GM12872 (cell line): ENCODE measurements at regions not wholly inside any gene's neighbourhood (a gene's known extent, or its start where the extent isn't known, plus 50 kb on each side); places are given as distances from the start of the nearest gene placed in this dataset.

ENCODE experiments used
- CTCF ChIP-seq: IDR thresholded peaks from 3 replicates; pipeline ENCODE4 v1.5.1; 2011; ENCODE audit warnings: low read depth, mild to moderate bottlenecking, low read length, moderate library complexity; ENCODE audit not compliant: insufficient read depth

GRCh38 chr22:48511781-48512327, 1315.8 kb downstream of the BRD1 start:
- no peak for TF ChIP-seq CTCF

- TF ChIP-seq CTCF = no peak
These were observed 1316.5 kb downstream of the BRD1 start for GRCh38 chr22:48511211-48511610.

- no peak for TF ChIP-seq CTCF
These were observed 1317.1 kb downstream of the BRD1 start for GRCh38 chr22:48510599-48510998.

GRCh38 chr22:48507595-48508350, 1319.9 kb downstream of the BRD1 start:
- TF ChIP-seq CTCF = no peak

GRCh38 chr22:48507171-48507570, 1320.5 kb downstream of the BRD1 start:
- TF ChIP-seq CTCF = no peak

- TF ChIP-seq CTCF = no peak
These were observed 1321.0 kb downstream of the BRD1 start for GRCh38 chr22:48506506-48507145.

- TF ChIP-seq CTCF = no peak
These were observed 1321.8 kb downstream of the BRD1 start for GRCh38 chr22:48505891-48506290.
